GM21737 (cell line): ENCODE measurements at regions not wholly inside any gene's neighbourhood (a gene's known extent, or its start where the extent isn't known, plus 50 kb on each side); places are given as distances from the start of the nearest gene placed in this dataset.

Source experiments
- ATAC-seq: cut with Tn5 transposase; IDR thresholded peaks from one replicate; pipeline ENCODE4 v1.9.1; 2021; ENCODE audit warnings: mild to moderate bottlenecking, moderate library complexity; ENCODE audit not compliant: unreplicated experiment

DNA sequence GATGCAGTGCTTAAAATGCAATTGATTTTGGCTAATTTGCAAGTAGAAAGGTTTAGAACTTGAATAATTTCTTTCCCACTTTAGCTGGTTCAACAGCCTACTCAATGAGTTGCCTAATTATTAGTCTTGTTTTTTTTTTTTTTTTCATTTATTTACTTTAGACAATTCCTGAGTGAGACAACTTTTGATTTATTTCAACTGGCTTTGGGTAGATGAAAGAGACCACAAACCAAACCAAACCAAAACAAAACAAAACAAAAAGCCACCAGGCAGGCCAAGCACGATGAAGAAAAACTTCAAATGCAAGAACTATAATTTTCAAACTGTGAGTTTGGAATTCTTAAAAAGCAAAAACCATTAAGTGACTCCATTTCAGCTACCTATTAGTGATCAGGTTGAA is 469.9 kb downstream of the GBE1 start:
- no peak for ATAC-seq

DNA sequence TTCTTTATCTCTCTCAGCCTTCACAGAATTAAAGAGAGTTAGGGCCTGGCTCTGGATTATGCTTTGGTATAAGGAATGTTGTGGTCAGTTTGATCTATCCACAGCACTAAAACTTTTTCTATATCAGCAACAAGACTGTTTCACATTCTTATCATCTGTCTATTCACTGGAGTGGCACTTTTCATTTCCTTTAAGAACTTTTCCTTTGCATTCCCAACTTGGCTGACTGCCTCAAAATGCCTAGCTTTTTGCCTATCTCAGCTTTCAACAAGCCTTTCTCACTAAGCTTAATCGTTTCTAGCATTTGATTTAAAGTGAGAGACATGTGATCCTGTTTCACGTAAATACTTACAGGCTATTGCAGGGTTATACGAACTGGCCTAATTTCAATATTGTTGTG is 471.8 kb downstream of the GBE1 start:
- no peak for ATAC-seq

DNA sequence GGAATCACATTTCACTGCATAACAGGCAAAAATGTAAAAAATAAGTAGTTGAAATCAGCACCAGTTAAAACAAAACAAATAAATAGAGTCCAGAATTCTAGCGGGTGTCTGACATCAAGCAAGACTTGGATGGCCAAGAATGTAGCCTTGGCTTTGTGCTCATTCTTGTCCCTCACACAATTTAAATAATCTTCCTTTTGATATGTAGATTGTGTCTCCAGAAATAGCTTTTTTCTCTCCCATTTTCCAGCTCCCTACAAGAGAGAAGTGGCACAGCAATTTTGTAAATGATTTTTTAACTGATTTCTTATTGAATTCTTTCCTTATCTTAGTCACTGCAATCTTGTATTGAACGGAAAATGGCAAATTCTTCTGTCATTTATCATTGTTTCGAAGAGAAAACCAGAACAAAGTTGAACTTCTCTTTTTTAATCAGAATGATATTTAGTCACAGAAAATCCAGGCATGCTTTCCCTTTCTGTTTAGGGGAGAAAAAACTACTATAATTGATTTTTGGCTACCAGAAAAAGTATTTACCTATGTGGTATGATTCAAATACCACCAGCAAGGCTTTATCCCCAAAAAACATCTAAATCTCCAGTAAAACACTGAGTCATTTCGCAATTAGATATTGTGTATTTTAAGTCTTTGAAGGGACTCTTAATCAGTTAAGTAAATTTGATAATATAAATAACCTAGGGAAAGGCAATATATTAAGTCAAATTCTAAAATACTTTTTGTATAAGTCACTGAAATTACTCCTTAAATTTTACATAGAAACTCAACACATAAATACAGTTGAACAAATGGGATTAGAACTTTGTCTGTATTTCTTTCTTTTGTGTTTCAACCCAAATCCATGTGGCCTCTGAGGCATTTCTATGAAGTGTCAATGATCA is 481.7 kb downstream of the GBE1 start:
- no peak for ATAC-seq

DNA sequence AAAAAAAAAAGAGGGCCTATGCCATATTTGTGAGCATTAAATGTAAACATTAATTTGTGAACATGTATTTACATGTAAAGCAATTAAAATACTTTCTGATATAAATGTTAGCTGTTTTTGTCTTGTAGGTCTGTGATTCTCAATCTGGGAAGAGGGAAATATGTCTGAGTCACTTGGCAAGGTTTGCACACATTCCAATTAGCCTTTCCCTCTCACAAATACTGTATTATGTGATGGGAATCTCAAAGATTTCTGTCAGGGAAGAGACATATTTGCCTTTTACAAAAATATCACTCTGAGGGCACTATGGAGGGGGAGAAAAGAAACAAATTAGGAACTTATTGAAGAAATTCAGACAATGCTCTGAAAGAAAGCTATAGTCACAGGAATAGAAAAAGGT is 483.6 kb downstream of the GBE1 start:
- no peak for ATAC-seq

DNA sequence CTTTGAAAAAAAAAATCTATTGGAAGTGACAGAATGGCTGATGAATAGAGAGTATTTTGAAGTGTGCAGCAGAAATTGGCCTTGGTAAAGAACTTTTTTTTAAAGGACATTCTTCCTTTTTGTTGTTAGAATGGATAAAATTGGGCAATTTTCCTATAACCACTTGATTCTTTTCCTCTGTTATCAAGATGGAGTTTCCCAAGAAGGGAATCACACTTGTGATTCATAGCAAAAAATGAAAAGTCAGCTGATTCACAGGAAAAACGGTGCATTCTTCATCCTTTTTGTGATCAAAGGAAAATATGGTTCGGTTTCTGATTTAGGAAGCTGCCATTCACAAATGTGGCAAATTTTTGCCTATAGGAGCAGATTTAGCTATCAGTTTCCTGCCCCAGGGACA is 486.8 kb downstream of the GBE1 start:
- no peak for ATAC-seq

DNA sequence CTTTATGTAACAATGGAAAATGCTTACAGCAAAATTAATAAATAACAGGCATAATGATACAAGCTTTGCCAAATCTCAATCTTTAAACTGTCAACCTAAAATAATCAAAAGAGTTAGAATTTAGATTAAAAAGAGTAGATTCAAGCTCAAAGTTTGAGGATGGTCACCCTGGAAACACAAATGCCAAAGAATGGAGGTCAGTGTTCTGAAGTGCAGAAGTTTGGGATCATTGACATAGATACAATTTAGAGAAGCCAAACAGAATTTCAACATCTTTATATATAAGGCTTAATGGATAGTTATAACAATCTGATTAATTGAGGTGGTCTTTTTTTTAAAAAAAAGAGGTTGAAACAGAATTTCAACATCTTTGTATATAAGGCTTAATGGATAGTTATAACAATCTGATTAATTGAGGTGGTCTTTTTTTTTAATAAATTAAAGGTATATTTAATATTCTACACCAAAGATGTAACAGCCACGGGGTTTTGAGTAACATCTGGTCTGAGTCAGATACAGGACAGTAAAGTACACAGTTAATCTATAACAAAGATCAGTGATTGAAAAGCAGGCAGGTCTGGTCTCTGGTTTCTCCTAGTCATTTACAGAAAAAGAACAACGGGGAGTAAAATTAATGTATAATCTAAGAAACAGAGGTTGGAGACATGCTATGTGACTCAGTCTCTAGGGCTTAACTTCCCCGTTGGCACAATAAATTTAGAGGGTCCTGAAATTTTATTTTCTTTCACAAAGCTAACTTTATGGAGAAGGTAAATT is 490.7 kb downstream of the GBE1 start:
- ATAC-seq: peak; percentile 99

DNA sequence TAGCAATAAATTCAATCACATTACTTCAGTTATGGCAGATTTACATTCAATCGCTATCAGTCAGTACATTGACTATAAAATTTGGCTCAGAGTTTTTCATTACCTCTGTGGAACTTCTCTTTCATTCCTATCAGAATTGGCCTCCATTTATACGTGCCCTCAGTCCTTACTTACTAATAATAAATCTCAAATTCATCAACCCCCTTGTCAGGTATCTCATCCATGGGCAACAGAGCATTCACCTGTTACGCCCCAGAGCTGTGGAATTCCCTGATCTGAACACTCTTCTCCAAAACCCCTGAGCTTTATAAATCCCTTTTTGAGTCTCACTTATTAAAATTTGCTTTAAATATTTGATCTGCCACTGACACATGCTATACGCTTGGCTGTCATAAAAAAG is 492.9 kb downstream of the GBE1 start:
- ATAC-seq: no peak

DNA sequence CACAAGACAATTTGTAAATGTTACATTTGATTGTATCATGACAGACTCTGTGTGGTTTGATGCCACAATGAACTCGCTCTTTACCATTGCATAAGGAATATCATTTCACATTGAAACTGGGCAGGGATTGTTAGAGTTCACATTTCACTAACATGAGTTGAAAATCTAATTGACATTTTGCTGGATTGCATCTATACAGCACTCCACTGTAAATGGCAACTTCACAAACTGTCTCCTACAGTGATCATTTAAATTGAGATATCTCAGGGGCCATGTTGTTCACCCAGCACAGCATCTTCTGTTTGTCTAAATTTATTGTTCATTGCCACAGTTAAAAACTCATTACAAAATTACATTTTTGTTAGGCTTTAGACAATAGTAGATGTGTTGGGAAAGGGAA is 499.4 kb downstream of the GBE1 start:
- no peak for ATAC-seq

DNA sequence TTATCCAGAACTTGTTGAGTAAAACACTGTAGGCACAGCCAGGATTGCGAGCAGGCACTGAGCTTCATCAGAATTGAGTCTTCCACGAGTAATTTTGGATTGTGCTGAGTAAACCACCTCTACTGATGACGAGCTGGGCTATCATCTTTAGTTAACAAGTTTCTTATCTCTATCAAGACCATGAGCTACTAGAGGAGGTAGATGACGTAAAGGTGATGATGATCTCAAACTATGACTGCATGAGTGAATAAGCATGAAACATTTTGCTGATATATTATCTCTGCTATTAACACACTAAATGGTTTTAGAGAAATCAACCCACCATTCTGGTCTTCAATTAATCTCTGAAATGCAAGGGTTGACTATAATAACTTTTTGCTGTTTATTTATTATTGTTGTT is 506.0 kb downstream of the GBE1 start:
- ATAC-seq: no peak

DNA sequence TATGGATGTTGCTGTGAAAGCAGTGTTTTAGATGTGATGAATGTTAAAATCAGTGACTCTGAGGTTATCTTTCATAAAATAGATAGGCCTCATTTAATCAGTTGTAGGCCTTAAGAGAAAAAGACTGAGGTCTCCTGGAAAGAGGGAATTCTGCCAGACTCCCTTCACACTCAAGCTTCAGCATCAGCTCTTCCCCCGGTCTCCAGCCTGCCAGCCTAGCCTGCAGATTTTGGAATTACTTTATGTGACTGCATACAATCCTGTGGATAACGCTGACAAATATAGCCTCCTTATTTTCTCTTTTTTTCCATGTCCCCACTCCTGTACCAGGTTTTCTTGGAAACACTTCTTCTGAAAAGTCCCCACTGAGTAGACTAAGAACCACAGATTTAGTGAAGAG is 510.3 kb downstream of the GBE1 start:
- no peak for ATAC-seq

DNA sequence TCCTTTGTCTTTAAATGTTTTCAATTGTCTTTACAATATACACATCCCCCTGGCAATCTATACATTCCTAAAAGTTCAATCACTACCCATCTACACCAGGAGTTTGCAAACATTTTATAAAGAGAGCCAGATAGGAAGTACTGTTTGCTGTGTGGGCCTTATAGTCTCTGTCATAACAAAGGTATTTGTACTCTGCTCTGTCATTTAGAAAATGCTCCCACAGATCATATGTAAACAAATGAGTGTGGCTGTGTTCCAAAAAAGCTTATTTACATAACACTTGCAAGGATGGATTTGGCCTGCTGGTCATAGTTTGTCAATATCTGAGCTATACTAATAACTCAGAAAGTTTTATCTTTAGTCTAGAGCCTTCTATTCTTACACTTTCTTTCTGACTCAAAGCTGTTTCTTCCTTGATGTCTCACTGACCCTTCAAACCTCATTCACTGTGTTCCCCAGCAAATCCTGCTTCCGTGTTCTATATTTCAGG is 511.9 kb downstream of the GBE1 start:
- peak; percentile 80 for ATAC-seq

DNA sequence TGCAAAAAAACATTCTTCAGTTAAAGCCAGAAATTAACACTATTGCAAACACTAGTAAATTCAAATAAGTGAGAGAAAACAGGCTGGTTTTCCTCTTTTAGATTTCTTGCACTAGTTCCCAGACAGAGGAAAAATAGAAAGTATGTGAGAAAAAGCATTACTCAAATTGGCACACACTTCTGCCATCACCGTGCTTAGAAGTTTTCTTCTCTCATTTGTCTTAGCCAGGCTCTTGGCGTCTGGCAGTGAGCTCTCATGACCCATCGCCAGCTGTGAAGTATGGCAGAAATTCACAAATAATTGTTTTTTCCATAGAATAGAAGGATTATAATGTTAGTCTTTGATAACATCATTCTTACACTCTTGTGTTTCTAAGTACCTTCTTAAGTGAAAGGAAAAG is 515.9 kb downstream of the GBE1 start:
- no peak for ATAC-seq

DNA sequence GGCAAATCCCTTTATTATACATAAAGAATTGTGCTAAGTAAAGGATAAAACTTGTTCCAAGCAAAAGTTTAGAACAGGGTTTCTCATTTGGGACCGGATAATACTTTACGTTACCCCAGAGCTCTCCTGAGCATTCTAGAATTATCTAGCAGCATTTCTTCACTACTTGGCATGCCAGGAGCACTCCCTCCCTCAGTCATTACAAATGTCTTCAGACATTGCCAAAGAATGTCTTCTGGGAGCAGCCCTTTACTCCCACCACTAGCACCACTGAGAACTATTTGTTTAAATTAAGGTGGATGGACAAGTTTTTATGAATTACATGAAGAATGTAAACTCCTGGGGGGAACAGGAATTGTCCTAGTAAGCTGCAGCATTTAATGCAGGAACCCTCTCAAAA is 516.4 kb downstream of the GBE1 start:
- no peak for ATAC-seq

DNA sequence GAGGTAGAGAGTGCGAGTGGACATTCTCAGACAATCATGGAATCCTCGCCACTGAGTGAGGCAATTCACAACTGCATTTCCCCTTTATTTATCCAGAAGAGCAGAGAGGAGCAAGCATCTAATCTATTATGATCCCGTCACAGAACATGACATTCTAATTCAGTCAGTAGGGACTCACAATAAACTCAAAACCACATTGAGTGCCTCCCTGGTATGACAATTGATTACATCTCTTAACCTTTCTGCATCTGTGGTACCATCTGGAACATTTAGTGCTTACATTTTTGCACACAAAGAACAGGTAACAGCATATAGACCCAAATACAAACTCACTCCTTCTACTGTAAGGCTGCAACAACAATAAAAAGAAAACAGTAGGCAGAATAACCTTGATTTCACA is 517.2 kb downstream of the GBE1 start:
- ATAC-seq: no peak

DNA sequence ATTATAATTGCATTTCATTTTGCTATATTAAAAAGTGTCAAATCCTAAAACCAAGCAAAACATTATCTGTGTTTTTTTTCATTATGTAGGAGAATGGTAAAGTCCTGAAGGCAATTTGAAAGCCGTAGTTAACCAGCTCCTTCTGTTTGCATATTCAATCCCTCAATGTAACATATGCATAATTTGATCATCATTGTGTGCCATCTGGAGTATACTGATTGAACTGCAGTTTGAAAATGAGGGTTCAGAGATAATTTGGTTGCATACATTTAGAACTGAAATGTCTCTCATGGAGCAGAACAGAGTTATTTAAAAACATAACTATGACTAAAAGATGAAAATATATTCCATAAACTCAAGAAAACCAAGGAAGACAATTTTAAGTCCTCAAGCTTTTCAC is 518.6 kb downstream of the GBE1 start:
- no peak for ATAC-seq

DNA sequence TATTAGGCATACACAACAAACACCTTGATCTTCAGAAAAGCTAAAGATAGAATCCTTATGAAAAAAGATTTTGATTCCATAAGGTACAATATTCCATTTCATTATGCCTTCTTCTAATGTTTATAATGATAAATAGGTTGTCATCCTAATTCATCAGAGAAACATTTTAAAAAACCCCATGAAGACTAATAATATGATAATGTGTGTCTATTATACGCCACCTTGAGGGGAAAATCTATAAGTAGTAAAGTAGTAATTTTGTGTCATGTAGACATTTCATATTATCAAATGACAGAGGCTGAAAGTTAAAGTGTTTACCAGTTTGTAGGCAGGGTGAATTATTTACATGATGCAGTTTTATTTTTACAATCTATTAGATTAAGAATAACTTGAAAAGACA is 524.3 kb downstream of the GBE1 start:
- no peak for ATAC-seq

DNA sequence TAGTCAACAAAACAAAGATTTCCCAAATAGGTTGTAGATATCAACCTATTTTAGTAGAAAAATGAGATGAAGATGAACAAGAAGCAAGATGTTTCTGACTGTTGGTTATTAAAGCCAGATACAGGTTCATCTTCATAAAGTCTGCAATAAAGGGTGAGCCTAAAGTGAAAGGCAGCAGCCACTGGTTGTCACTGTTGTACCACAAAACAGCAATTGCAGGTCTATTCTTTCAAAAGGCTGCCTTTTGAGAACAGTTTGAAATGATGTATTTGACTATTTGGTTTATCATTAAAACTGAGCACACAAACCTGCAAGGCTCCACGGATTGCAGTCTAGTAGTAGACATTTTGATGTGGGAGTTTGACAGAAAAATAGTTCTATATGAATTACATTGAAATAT is 543.4 kb downstream of the GBE1 start:
- no peak for ATAC-seq

DNA sequence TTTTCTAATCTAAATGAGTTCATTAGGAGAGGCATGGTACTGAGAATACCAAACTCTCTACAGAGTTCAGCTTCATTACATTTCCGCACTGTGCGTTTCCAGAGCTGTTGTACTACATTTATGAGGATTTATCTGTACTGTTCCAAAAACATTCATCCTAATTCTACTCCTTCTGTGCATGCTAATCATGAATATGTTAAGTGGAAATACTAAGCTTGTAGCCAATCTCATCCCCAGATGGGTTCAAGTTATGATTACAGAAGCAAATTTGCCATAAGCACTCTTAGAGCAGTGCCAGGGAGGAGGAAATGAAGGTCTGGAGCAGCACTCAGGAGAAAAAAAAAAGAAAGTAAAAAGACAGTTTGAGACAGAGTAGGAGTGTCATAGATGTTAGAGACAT is 544.3 kb downstream of the GBE1 start:
- ATAC-seq: no peak

DNA sequence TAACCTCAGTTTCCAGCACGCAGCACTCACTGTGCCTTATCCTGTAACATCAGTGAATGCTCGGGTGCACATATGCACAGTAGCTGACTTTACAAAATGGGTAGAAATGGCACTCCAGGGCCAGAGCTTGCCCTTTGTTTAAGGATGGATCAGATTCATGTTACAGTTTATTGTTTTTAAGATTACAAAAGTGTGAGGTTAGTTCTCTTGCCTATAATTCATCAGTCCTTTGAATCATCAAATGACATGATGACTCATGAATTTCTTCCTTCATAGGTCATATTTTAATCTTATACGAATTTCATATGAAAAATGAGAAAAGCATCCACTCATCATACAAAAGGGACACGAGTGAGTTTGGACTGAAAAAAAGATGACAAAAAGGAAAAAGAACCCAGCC is 545.3 kb downstream of the GBE1 start:
- ATAC-seq: no peak

DNA sequence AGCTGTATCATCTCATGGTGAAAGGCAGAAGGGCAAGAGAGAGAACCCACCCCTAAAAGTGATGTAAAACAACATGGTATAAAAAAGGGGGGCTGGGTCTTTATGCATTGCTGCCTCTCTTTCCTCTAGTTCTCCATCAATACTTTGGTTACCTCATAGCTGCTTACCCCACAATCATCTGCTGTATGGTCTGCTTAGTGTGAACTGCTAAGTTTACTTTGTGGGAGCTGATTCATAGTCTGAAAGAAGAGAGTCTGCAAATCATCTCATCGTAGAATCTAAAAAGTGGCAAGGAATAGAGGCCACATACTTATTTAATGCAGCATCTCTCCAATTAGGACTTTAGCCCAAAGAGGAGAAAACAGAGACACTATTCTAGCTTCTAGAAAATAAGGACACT is 546.8 kb downstream of the GBE1 start:
- ATAC-seq: no peak

DNA sequence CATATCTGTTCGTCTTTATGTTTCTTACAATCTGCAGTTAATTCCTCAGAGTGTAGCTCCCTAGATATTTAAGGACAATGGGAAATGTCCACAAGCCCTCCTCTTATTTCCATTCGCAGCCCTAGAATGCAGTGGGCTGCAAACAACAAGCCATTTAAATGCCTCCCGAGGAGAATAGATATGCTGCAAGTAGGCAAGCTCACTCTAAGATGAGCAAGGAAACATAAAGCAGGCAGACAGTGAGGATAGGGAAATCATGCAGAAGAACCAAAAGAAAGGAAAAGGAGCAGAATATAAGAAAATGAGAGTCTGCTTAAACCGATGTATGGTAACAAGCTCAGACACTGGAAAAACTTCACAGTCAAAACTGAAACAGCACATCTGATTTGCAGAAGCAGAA is 561.9 kb downstream of the GBE1 start:
- no peak for ATAC-seq

DNA sequence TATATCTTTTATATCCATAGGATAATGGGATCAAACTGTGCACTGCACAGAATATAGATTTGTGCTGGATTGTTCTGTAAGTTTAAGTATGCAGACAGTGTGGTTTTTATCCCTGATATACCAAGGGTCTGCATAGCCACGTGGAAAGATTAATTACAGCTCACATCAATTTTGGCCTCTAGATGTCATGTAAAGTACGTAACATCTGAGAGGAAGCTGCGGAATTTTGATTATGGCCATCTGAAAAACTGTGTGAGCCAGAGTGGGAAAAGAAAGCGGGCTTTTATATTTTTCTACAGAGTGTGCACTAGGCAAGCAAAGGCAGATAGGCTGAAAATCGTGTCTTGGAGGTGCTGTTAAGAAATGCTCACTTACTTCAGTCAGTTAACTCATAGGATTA is 562.7 kb downstream of the GBE1 start:
- ATAC-seq: no peak
